Stomach (tissue), 8 donors: ENCODE measurements at regions not wholly inside any gene's neighbourhood (a gene's known extent, or its start where the extent isn't known, plus 50 kb on each side); places are given as distances from the start of the nearest gene placed in this dataset.
A peak's percentile ranks its signal among the peaks of the same experiment; 100 is the strongest.

Source experiments
- DNase-seq, 2 donors: peaks; one replicate each; pipeline versions ENCODE4 v3.0.0 to v3.0.0-alpha.2; 2013 to 2019
- H3K27ac ChIP-seq, 5 donors: fragments of 200-600 bp in 4 of 5; sonication (generic) in 4 of 5; one replicate each; pipeline ENCODE4 v1.5.1; 2013 to 2019; ENCODE audit warnings: mild to moderate bottlenecking in 1 of 5, moderate library complexity in 1 of 5
- H3K27me3 ChIP-seq, 3 donors: fragments of 200-600 bp; sonication (generic); one replicate each; pipeline ENCODE4 v1.5.1; 2017 to 2019; ENCODE audit warnings: mixed run types in 1 of 3
- H3K36me3 ChIP-seq, 4 donors: fragments of 200-600 bp; sonication (generic); 1 replicate in 3 of 4; 2 replicates in 1 of 4; pipeline ENCODE4 v1.5.1; 2016 to 2019
- H3K4me1 ChIP-seq, 4 donors: fragments of 200-600 bp; sonication (generic); one replicate each; pipeline ENCODE4 v1.5.1; 2016 to 2019
- H3K4me3 ChIP-seq, 4 donors: fragments of 200-600 bp; sonication (generic) in 3 of 4; one replicate each; pipeline ENCODE4 v1.5.1; 2016 to 2019; ENCODE audit warnings: mild to moderate bottlenecking in 1 of 4
- H3K9me3 ChIP-seq, 4 donors: fragments of 200-600 bp; sonication (generic); one replicate each; pipeline ENCODE4 v1.5.1; 2016 to 2019
- CTCF ChIP-seq, 7 experiments: fragments of 450-650 bp in 4 of 7; fragments of 200-600 bp in 3 of 7; sonication (generic) in 3 of 7; IDR thresholded peaks; one replicate each; pipeline ENCODE4 v1.5.1; 2016 to 2019; ENCODE audit warnings: antibody characterized with exemption in 7 of 7, control low read depth in 2 of 7, mild to moderate bottlenecking in 1 of 7
- EP300 ChIP-seq: sonication (generic); formaldehyde crosslinking; IDR thresholded peaks from one replicate; pipeline ENCODE4 v1.6.1; 2017; ENCODE audit warnings: antibody characterized with exemption
- POLR2A ChIP-seq, 4 donors: fragments of 450-650 bp; IDR thresholded peaks; one replicate each; pipeline ENCODE4 v1.6.1; 2016; ENCODE audit warnings: antibody characterized with exemption in 4 of 4, control low read depth in 2 of 4, mild to moderate bottlenecking in 1 of 4, moderate library complexity in 1 of 4
- POLR2AphosphoS5 ChIP-seq, 3 donors: sonication (generic); formaldehyde crosslinking; IDR thresholded peaks; one replicate each; pipeline ENCODE4 v1.6.1; 2016; ENCODE audit warnings: antibody characterized with exemption in 3 of 3
- WGBS, 5 donors: extraction: QIAGEN DNeasy Blood & Tissue Kit in 3 of 5; methylation state at CpG; one replicate each; pipeline versions ENCODE4 v1.1.5 to v1.1.7; 2013 to 2018; 5-methylcytosine and 5-hydroxymethylcytosine counted together
- intact Hi-C: fragments of 100-400 bp; cut with DNase I; formaldehyde crosslinking; loops from one replicate; pipeline ENCODE4 v1.15.1; 2023; ENCODE audit warnings: low total_unique reads
- donor health status: healthy with polysubstance abuse.
- donor health status: Bipolar disorder and iron deficiency.
- donor health status: healthy.

- no peak for TF ChIP-seq POLR2A (IDR thresholded peaks at IDR 0.05)
- TF ChIP-seq CTCF (IDR thresholded peaks at IDR 0.05) = no peak
- TF ChIP-seq EP300 = no peak
- TF ChIP-seq POLR2AphosphoS5 (IDR thresholded peaks at IDR 0.05) = no peak
- DNase-seq = no peak
- Histone ChIP-seq H3K27me3 (no peaks in the 10 kb centered on the region), H3K4me3 (no peak overlapping the region), H3K9me3 (no peaks in the 10 kb centered on the region), H3K4me1 (peaks cover 0 to 14% (median 2%) of the 10 kb centered on the region in 4 donors), H3K27ac (peak overlapping the region in 1 of 5 donors; percentile 13), H3K36me3 (no peaks in the 10 kb centered on the region)
- intact Hi-C loops = no loop called here
These were observed 378.6 kb upstream of the FAT3 start for GRCh38 chr11:91846002-91846401.

GRCh38 chr11:91840640-91841240, 383.9 kb upstream of the FAT3 start:
- H3K9me3 ChIP-seq = no peaks in the 10 kb centered on the region
- no peak for TF ChIP-seq CTCF (IDR thresholded peaks at IDR 0.05)
- no peak for TF ChIP-seq POLR2A (IDR thresholded peaks at IDR 0.05)
- no peak for TF ChIP-seq EP300
- H3K4me3 ChIP-seq = no peak overlapping the region
- H3K27ac ChIP-seq = no peak overlapping the region
- 89 to 99% (median 94%) methylated on average over 4 of the region's 4 CpGs for WGBS, 5 donors
- peaks cover 0 to 16% (median 3%) of the 10 kb centered on the region in 4 donors for H3K4me1 ChIP-seq
- intact Hi-C loops = no loop called here
- DNase-seq = no peak
- H3K36me3 ChIP-seq = no peaks in the 10 kb centered on the region
- no peaks in the 10 kb centered on the region for H3K27me3 ChIP-seq

GRCh38 chr11:91837411-91838330, 386.9 kb upstream of the FAT3 start:
- intact Hi-C loops = no loop called here
- peaks cover 0 to 14% (median 3%) of the 10 kb centered on the region in 4 donors for H3K4me1 ChIP-seq
- H3K27me3 ChIP-seq = no peaks in the 10 kb centered on the region
- no peaks in the 10 kb centered on the region for H3K9me3 ChIP-seq
- no peak overlapping the region for H3K27ac ChIP-seq
- no peaks in the 10 kb centered on the region for H3K36me3 ChIP-seq
- TF ChIP-seq CTCF (IDR thresholded peaks at IDR 0.05) = no peak
- TF ChIP-seq POLR2A (IDR thresholded peaks at IDR 0.05) = no peak
- TF ChIP-seq POLR2AphosphoS5 (IDR thresholded peaks at IDR 0.05) = no peak
- TF ChIP-seq EP300 = no peak
- no peak overlapping the region for H3K4me3 ChIP-seq
- no peak for DNase-seq
- 27 to 60% (median 28%) methylated on average over 2 of the region's 2 CpGs for WGBS, 5 donors

- H3K9me3 ChIP-seq = no peaks in the 10 kb centered on the region
- peaks cover 0 to 14% (median 3%) of the 10 kb centered on the region in 4 donors for H3K4me1 ChIP-seq
- intact Hi-C loops = no loop called here
- DNase-seq = no peak
- TF ChIP-seq POLR2AphosphoS5 (IDR thresholded peaks at IDR 0.05) = no peak
- no peak for TF ChIP-seq POLR2A (IDR thresholded peaks at IDR 0.05)
- TF ChIP-seq CTCF (IDR thresholded peaks at IDR 0.05) = no peak
- no peak for TF ChIP-seq EP300
- H3K36me3 ChIP-seq = no peaks in the 10 kb centered on the region
- H3K27ac ChIP-seq = no peak overlapping the region
- no peak overlapping the region for H3K4me3 ChIP-seq
- 75 to 85% (median 82%) methylated on average over 3 of the region's 3 CpGs for WGBS, 5 donors
- no peaks in the 10 kb centered on the region for H3K27me3 ChIP-seq
These were observed 389.5 kb upstream of the FAT3 start for GRCh38 chr11:91835051-91835560.
